GM18868 (cell line): ENCODE measurements at regions not wholly inside any gene's neighbourhood (a gene's known extent, or its start where the extent isn't known, plus 50 kb on each side); places are given as distances from the start of the nearest gene placed in this dataset.

Experiments used
- ATAC-seq: cut with Tn5 transposase; IDR thresholded peaks from one replicate; pipeline ENCODE4 v1.9.1; 2021; ENCODE audit warnings: mild to moderate bottlenecking, moderate library complexity; ENCODE audit not compliant: unreplicated experiment

DNA sequence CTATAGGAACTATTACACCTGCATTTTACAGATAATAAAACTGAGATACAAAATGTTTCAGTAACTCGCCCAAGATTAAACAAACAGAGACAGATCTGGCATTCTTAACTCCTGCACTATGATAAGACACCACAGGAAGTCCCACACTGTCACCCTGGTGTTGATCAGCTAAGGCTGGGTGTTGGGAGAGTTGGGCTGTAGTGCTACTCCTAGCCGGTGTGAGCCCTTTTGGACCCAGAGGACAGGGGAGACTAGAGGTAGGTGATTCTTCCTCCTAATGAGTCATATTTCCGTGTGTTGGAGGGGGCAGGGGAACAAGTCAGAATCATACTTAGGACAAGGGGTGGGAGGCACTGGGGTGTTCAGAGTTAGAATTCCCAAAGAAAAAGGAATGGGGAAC lies 353.2 kb upstream of the TENM4 start:
- no peak for ATAC-seq

GRCh38 chr11:79786961-79787360 lies 346.1 kb upstream of the TENM4 start:
- ATAC-seq, result no peak

GRCh38 chr11:79783833-79784232 lies 343.0 kb upstream of the TENM4 start:
- no peak for ATAC-seq

DNA sequence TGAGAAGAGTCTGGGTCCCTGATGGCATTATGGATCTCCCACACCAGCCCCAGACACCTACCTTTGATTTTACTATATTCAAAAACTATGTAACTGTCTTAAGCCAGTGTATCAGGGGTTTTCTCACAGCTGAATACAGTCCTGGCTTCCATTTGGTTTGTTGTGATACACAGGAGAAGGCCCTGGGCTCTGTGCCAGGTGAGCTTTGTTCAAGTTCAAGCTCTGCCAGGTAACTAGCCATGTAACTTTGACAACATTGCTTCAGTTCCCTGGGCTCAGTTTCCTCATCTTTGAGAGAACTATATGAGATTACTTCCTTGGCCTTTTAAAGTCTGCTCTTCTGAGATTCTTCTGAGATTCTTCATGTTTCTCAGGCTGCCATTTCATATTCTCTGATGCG lies 327.5 kb upstream of the TENM4 start:
- ATAC-seq, result no peak

DNA sequence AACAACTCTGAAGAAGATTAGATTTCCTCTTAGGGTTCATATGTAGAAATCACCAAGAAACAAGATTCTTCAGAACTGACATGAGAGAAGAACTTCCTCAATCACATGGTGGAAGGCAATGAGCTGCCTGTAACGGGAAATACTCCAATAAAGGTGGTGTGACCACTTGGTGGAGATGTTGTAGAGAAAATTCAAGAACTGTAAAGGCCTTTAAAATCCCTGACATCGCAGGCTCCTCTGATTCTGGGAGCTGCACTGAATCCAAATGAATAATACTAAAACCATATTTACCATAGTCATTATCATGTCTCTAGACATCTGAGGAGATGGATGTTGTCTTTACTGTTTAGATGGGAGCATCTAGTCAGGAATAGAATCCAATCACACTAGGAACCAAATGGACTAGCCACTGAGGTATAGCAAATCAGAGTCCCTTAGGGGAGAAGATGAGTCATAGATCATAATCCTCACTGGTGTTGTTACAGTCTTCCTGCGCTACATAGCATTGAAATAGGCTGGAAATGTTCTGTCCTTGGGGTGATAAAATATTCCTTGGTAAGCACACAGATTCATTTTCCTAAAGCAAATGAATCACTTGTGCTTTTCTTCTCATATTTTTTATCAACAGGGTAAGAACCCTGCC lies 321.6 kb upstream of the TENM4 start:
- ATAC-seq, result no peak

DNA sequence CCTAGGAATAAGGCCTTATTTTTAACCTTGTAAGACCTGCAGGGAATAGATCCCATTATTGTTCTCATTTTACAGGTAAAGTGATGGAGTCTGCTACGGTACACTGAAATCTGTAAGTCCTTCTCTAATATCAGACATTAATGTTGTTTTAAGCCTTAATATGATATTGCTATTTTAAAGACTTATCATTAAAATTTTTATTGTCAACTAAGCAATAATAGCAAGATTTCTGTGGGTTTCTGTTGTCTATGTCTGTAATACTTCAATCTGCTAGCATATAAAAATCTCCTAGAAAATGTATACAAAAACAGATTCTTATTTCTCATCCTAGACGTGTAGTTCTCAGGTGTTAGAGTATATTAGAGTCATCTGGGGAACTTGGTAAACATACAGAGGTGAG lies 317.5 kb upstream of the TENM4 start:
- no peak for ATAC-seq

- no peak for ATAC-seq
Observed at GRCh38 chr11:79747406-79747805, 306.6 kb upstream of the TENM4 start.

DNA sequence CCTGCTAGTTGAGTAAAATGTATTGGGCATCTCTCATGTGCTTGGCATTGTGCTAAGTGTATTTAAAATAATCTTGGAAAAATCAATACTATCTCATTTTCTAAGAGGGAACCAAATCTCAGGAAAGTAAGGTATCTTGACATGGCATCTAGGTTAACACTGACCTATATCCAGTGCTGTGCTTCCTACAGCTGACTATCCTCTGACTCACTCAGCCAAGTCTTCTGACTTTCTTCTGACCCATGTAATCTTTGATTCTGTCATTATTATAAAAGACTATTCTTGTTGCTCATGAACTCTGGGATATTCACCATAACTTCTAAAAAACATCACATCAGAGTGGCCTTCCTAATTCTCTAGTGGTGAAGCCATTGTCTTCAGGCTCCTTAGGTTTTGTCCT lies 304.1 kb upstream of the TENM4 start:
- ATAC-seq, result no peak

GRCh38 chr11:79742176-79742575 lies 301.3 kb upstream of the TENM4 start:
- ATAC-seq, result no peak

GRCh38 chr11:79739591-79739990 lies 298.8 kb upstream of the TENM4 start:
- ATAC-seq, result no peak

GRCh38 chr11:79727221-79727620 lies 286.4 kb upstream of the TENM4 start:
- ATAC-seq, result no peak

DNA sequence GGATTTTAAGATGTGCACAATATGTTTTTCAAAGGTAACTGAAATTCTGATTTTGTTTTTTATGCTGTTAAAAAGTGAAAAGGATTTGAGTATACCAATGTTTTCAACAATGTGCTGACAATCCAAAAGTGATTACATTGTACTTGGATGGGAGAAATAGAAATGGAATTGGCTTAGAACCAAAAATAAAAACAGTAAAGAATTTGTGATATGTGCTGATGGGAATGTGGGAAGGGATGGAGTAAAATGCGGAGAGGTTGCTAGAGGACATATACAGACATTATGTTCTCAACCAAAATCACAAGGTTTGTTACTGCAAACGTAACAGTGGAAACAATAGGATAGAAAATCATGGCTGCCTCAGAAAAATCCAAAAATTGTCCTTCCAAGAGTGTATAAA lies 279.3 kb upstream of the TENM4 start:
- ATAC-seq, result no peak

DNA sequence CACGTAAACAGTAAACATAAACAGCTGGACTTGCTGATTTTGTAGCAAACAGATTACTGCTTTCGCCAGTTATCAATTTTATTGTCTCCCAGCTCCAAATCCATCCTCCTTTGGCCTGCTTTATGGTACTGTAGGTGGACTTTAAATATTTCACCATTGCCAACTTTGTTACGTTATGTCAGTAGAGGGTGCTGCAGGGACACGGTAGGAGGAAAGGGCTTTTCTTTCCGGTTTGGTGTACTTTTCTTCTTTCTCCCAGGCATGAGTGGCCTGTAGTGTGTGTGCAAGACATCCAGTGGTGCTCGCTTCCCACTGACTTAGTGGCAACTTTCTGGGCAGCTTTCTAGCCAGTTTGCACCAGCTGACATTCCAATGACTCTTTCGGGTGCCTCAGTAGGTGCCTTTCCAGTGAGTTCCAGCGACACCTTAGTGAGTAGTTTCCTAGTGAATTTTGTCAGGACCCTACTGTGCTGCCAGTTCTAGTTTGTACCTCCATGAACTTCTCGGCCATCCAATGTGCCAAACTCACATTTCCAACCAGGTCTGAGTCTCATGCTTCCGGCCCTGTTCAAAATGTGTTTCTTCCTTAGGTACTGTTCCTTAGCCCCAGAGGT lies 267.6 kb upstream of the TENM4 start:
- ATAC-seq, result peak; percentile 96

DNA sequence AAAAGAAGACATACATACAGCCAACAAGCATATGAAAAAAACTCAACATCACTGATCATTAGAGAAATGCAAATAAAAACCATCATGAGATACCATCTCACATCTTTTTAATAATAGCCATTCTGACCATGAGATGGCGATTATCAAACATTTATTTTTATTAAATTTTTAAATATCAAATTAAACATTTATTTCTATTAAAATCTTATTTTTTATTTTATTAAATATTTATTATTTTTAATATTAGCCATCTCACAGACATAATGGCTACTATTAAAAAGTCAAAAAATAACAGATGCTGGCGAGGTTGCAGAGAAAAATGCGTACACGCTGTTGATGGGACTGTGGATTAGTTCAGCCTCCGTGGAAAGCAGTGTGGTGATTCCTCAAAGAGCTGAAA lies 264.8 kb upstream of the TENM4 start:
- no peak for ATAC-seq

DNA sequence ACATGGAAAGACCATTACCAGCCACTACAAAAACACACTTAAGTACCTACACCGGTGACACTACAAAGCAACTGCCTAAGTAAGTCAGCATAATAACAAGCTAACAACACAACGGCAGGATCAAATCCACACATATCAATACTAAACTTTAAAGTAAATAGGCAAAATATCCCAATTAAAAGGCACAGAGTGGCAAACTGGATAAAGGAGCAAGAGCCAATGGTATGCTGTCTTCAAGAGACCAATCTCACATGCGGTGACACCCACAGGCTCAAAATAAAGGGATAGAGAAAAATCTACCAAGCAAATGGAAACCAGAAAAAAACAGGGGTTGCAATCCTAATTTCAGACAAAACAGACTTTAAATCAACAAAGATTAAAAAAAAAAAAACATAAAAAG lies 261.5 kb upstream of the TENM4 start:
- no peak for ATAC-seq

DNA sequence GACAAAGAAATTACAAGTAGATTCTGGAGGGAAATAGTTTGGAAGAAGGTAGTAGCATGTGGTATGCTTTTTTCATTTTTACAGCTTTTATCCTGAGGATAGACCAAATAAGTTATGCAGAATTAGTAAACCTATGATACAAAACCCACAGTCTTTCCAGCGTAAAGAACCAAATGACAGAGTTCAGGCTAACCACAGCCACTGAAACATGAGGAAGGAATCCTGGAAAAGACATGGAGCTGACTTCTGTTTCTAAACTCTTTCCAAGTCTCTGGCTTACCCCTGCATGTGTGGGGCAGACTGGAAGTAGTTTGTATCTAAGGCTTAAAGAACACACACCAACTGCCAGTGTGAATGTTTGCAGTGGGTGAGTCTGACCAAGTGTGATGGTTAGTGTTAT lies 258.4 kb upstream of the TENM4 start:
- no peak for ATAC-seq

GRCh38 chr11:79697905-79698304 lies 257.1 kb upstream of the TENM4 start:
- ATAC-seq, result peak; percentile 91

DNA sequence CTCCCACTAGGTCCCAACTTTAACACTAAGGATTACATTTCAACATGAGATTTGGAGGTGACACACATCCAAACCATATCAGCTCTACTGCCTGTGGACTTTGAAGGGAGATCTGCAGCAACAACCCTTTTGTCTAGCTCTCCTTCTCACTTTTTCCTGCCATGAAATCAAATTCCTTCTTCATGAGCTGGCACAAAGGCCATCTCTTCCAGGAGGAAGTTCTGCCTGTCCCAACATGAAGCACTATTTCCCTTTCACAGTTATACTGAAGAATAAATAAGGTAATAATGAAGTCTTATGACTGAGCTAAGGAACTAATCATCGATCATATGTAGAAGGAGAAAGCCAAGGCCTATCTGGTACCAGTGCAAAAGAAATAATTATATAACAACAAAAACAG lies 253.5 kb upstream of the TENM4 start:
- no peak for ATAC-seq

DNA sequence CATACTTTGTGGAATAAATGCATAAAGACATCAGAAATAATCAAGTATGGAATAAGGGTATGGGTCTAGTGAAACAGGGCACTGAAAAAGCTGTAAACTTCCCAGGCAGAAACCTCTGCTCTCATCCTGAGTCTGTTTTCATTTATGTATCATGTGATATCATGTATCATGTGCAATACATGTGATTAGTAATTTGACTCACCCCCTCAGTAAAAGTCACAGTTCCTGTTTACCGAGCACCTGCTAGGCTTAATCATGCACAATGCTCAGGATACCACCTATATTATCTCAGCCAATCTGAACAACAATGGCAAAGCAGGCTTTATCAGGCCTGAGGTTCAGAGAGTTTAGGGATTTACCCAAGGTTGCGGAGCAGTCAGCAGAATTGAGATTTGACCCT lies 250.6 kb upstream of the TENM4 start:
- no peak for ATAC-seq

- no peak for ATAC-seq
Observed at GRCh38 chr11:79686703-79687419, 246.0 kb upstream of the TENM4 start.

- ATAC-seq, result no peak
Observed at GRCh38 chr11:79683930-79684329, 243.1 kb upstream of the TENM4 start.

DNA sequence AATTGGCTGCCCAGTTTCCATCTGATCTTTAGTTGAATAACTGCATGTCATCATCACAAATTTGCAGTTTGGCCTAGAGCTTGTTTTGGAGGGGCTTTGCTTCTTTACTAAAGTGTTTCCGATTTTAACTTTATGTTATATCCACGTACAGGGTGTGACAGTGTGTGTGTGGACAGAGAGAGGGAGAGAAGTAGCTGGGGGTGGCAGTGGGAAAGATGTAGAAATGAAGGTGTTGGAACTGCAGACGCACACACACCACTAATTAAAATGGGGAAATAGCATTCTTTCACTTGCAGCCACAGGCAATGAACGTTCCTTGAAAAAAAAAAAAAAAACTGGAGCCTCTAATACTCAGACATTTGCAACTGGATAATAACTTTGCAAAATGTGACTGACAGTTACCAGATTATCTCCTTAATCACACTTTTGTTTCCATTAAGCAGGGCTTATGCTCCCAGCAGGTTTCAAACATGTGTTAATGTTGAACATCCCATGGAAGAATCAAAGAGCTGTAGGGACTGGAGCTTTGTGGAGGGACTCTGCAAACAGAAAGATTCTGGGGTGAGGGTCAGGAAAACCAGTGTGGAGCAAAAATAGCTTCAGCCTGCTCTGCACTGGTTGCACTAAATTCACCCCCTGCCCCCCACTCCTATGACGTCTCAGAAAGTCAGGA lies 238.1 kb upstream of the TENM4 start:
- no peak for ATAC-seq
